Naive thymus-derived CD4-positive, alpha-beta T cell (primary cell): ENCODE measurements at regions not wholly inside any gene's neighbourhood (a gene's known extent, or its start where the extent isn't known, plus 50 kb on each side); places are given as distances from the start of the nearest gene placed in this dataset.

Experiments used
- ATAC-seq: fragments of 150-1000 bp; cut with Tn5 transposase; 2 replicates; pipeline ENCODE4 v1.10.0; 2021; ENCODE audit warnings: mild to moderate bottlenecking, moderate library complexity
- CTCF ChIA-PET: fragments of 350-600 bp; sonication (Branson Sonifier 250); formaldehyde crosslinking; loops from one replicate; lab custom pipeline; 2021; ENCODE audit warnings: antibody characterized with exemption; lab: Charles Lee
- POLR2A ChIA-PET: fragments of 350-600 bp; sonication (Branson Sonifier 250); formaldehyde crosslinking; loops from one replicate; lab custom pipeline; 2021; ENCODE audit warnings: antibody characterized with exemption, inconsistent platforms; lab: Charles Lee
- DNase-seq, 9 donors: peaks; one replicate each; pipeline versions ENCODE4 v3.0.0 to v3.0.0-alpha.2; 2020 to 2022; ENCODE audit warnings: mixed read lengths in 1 of 9
- H3K27ac ChIP-seq: one replicate; pipeline ENCODE4 v1.7.0; 2013; ENCODE audit warnings: mild to moderate bottlenecking, low read depth, low read length, moderate library complexity
- H3K27me3 ChIP-seq, 2 donors: one replicate each; pipeline ENCODE4 v1.7.0; 2013; ENCODE audit warnings: low read length in 2 of 2, mild to moderate bottlenecking in 2 of 2, moderate library complexity in 2 of 2; ENCODE audit not compliant: control insufficient read depth in 2 of 2, insufficient read depth in 2 of 2
- H3K36me3 ChIP-seq, 3 experiments: 1 replicate in 2 of 3; 2 replicates in 1 of 3; pipeline ENCODE4 v1.7.0; 2013; ENCODE audit warnings: low read length in 3 of 3, mild to moderate bottlenecking in 3 of 3, moderate library complexity in 1 of 3; ENCODE audit not compliant: insufficient read depth in 3 of 3, control insufficient read depth in 2 of 3
- H3K4me1 ChIP-seq, 2 donors: one replicate each; pipeline ENCODE4 v1.7.0; 2013; ENCODE audit warnings: low read length in 2 of 2, mild to moderate bottlenecking in 2 of 2, moderate library complexity in 1 of 2; ENCODE audit not compliant: control insufficient read depth in 2 of 2, insufficient read depth in 2 of 2
- H3K4me3 ChIP-seq: 2 replicates; pipeline ENCODE4 v1.7.0; 2013; ENCODE audit warnings: mild to moderate bottlenecking, low read length
- H3K9me3 ChIP-seq, 3 experiments: 1 replicate in 2 of 3; 2 replicates in 1 of 3; pipeline ENCODE4 v1.7.0; 2013; ENCODE audit warnings: low read length in 3 of 3; ENCODE audit not compliant: control insufficient read depth in 2 of 3
- H3K27ac Mint-ChIP-seq, 9 donors: one replicate each; pipeline ENCODE4 v1.8.0; 2020 to 2022; ENCODE audit warnings: mixed read lengths in 9 of 9, mild to moderate bottlenecking in 8 of 9, moderate library complexity in 5 of 9, inconsistent platforms in 2 of 9
- H3K27me3 Mint-ChIP-seq, 5 donors: one replicate each; pipeline ENCODE4 v1.8.0; 2021 to 2022; ENCODE audit warnings: mixed read lengths in 5 of 5, mild to moderate bottlenecking in 1 of 5
- H3K36me3 Mint-ChIP-seq, 5 donors: one replicate each; pipeline ENCODE4 v1.8.0; 2020 to 2022; ENCODE audit warnings: mixed read lengths in 5 of 5, mild to moderate bottlenecking in 3 of 5, inconsistent platforms in 1 of 5
- H3K4me1 Mint-ChIP-seq, 7 donors: one replicate each; pipeline ENCODE4 v1.8.0; 2020 to 2022; ENCODE audit warnings: mixed read lengths in 7 of 7, mild to moderate bottlenecking in 3 of 7, inconsistent platforms in 1 of 7
- H3K4me3 Mint-ChIP-seq, 10 donors: one replicate each; pipeline ENCODE4 v1.8.0; 2020 to 2022; ENCODE audit warnings: mild to moderate bottlenecking in 10 of 10, mixed read lengths in 10 of 10, moderate library complexity in 6 of 10, inconsistent platforms in 2 of 10
- H3K9me3 Mint-ChIP-seq, 11 donors: one replicate each; pipeline ENCODE4 v1.8.0; 2020 to 2022; ENCODE audit warnings: mixed read lengths in 11 of 11, mild to moderate bottlenecking in 4 of 11, inconsistent platforms in 1 of 11, moderate library complexity in 1 of 11
- intact Hi-C, 2 donors: fragments of 100-400 bp; cut with micrococcal nuclease; formaldehyde crosslinking; loops; one replicate each; pipeline ENCODE4 v1.15.1; 2023

DNA sequence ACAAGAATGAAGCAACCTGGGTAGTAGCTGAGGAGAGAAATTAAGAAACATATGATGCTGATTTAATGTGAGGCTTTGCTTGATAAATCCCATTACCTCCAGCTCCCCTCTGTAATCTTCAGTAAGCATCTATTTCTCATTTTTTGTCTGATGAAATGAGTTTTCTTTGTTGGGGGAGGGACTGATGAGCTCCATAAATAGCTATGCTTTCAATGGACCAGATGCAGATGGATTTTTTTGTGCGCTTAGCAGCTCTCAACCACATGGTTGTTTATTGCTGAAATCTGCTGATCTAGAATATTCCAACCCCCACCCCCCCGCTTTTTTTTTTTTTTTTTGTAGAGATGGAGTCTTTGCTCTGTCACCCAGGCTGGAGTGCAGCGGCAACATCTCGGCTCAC is 1082.0 kb downstream of the RAPGEF2 start:
- Mint-ChIP-seq H3K27ac (no peak overlapping the region), H3K4me1 (no peaks in the 10 kb centered on the region), H3K4me3 (no peak overlapping the region), H3K27me3 (no peaks in the 10 kb centered on the region), H3K9me3 (peaks cover 2 to 23% (median 9%) of the 10 kb centered on the region in 11 donors), H3K36me3 (no peaks in the 10 kb centered on the region)
- Histone ChIP-seq H3K4me3 (no peak overlapping the region), H3K4me1 (no peaks in the 10 kb centered on the region), H3K36me3 (no peaks in the 10 kb centered on the region), H3K27ac (no peak overlapping the region), H3K9me3 (no peaks in the 10 kb centered on the region), H3K27me3 (no peaks in the 10 kb centered on the region)
- ATAC-seq = no peak
- DNase-seq = no peak
- POLR2A ChIA-PET = no interaction called here
- intact Hi-C loops = no loop called here
- CTCF ChIA-PET = no interaction called here

DNA sequence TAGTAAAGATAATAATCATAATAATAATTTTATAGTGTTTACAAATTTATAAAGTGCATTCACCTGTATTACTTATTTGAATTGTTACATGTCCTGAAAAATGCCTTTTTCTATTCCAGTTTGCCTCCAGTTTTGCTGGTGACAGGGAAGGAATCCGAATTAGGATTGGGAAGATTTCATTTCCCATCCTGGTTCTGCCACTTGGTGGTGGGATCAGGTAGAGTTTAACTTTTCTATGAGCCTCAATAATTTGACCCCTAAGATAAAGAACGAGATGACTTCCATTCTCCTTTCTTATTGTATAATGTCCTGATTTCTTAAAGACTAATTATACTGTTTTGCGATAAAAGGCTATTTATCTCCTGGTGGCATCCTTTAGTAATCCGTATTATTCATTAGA is 1090.9 kb downstream of the RAPGEF2 start:
- CTCF ChIA-PET = no interaction called here
- Mint-ChIP-seq H3K27ac (no peak overlapping the region), H3K4me3 (no peak overlapping the region), H3K4me1 (no peaks in the 10 kb centered on the region), H3K36me3 (no peaks in the 10 kb centered on the region), H3K27me3 (no peaks in the 10 kb centered on the region), H3K9me3 (peaks cover 0 to 14% (median 3%) of the 10 kb centered on the region in 11 donors)
- Histone ChIP-seq H3K9me3 (no peaks in the 10 kb centered on the region), H3K4me3 (no peak overlapping the region), H3K27me3 (no peaks in the 10 kb centered on the region), H3K27ac (no peak overlapping the region), H3K36me3 (no peaks in the 10 kb centered on the region), H3K4me1 (no peaks in the 10 kb centered on the region)
- ATAC-seq = no peak
- no peak for DNase-seq
- POLR2A ChIA-PET = no interaction called here
- intact Hi-C loops = no loop called here

DNA sequence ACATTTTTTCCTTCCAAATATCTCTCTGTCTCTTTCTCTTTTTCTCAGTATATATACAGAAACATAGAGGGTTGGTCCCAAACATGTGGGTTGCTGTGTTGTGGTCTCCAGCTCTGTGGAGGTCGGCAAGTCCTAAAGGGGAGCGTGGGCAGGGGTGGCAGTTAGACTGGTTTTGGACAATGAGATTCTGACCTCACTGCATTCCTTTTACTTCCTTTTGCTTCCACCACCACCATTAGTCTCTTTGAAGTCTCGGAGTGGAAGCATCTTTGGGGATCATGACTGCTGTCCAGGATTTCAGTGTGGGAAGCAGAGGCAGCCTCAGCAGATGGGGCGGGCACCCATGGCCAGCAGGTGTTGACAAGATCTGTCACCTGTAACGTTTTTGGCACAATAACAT is 1091.8 kb downstream of the RAPGEF2 start:
- Mint-ChIP-seq H3K4me1 (no peaks in the 10 kb centered on the region), H3K4me3 (no peak overlapping the region), H3K36me3 (no peaks in the 10 kb centered on the region), H3K27ac (no peak overlapping the region), H3K9me3 (peaks cover 0 to 23% (median 6%) of the 10 kb centered on the region in 11 donors), H3K27me3 (no peaks in the 10 kb centered on the region)
- H3K4me3 ChIP-seq = no peak overlapping the region
- no peaks in the 10 kb centered on the region for H3K9me3 ChIP-seq
- H3K27ac ChIP-seq = no peak overlapping the region
- no peaks in the 10 kb centered on the region for H3K36me3 ChIP-seq
- ATAC-seq = no peak
- no peaks in the 10 kb centered on the region for H3K4me1 ChIP-seq
- CTCF ChIA-PET = no interaction called here
- no peak for DNase-seq
- POLR2A ChIA-PET = no interaction called here
- H3K27me3 ChIP-seq = no peaks in the 10 kb centered on the region
- intact Hi-C loops = no loop called here

DNA sequence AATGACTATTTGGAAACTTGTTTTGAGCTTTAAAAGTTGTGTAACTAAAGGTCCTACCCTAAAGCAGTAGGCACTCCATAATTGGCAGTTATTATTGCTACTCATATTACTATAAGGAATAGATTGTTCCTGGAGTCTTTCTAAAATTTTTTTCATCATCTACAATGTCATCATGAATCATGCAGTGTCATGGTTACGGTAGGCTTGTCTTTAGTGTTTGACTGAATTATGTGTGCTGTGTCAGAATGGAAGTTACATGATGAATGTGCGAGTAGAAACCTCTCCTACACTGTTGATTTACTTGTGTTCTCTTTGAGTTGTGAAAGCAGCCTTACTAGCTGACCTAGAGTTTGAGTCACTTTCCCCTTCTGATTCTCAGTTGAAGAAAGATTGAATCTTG is 1099.9 kb downstream of the RAPGEF2 start:
- no peak overlapping the region for H3K27ac Mint-ChIP-seq
- no peak for DNase-seq

DNA sequence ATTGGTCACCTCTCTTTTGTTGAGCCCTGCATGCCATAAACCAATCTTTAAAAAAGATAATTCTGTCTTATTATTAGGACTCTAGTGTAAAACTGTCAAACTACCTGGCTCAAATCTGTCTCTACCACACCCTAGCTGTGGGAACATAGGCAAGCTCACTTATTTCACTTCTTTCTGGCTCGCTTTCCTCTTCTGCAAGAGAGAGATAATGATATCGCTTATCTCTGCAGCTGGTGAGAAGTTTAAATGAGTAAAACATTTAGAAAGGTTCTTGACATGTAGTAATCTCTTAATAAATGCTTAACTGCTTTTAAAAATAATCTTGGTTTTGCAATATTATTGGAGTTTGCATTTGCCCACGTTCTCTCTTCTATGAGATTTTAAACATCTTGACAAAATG is 1109.2 kb downstream of the RAPGEF2 start:
- no peak for DNase-seq
- no peak overlapping the region for H3K4me3 Mint-ChIP-seq

More for the DNA sequence above, 1099.9 kb downstream of the RAPGEF2 start:
- Mint-ChIP-seq H3K4me1 (no peaks in the 10 kb centered on the region), H3K4me3 (no peak overlapping the region), H3K36me3 (no peaks in the 10 kb centered on the region), H3K9me3 (peaks cover 2 to 35% (median 5%) of the 10 kb centered on the region in 11 donors), H3K27me3 (no peaks in the 10 kb centered on the region)
- Histone ChIP-seq H3K4me1 (no peaks in the 10 kb centered on the region), H3K9me3 (no peaks in the 10 kb centered on the region), H3K27me3 (no peaks in the 10 kb centered on the region), H3K4me3 (no peak overlapping the region), H3K36me3 (no peaks in the 10 kb centered on the region), H3K27ac (no peak overlapping the region)
- intact Hi-C loops = no loop called here
- ATAC-seq = no peak
- POLR2A ChIA-PET = no interaction called here
- CTCF ChIA-PET = no interaction called here

DNA sequence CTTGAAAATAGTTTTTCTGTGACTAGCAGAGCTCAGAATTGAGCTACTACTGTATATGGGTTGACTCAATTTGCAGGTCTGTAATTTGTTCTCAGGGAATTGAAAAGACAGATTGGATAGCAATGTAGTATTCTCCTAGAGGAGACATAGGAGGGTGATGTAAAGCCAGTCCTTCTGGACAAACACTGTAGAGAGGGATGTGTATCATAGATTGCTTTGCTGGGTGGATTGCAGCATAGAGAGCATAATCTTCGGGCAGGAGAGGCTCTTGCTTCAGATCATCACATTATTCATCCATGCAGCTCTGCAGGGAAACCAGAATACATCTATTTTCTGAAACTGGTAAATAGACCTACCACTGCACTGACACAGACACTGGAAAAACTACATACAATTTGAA is 1110.5 kb downstream of the RAPGEF2 start:
- Mint-ChIP-seq H3K36me3 (peaks cover 0 to 6% (median 0%) of the 10 kb centered on the region in 5 donors), H3K4me3 (no peak overlapping the region), H3K27ac (no peak overlapping the region), H3K27me3 (no peaks in the 10 kb centered on the region), H3K4me1 (no peaks in the 10 kb centered on the region), H3K9me3 (peaks cover 3 to 38% (median 10%) of the 10 kb centered on the region in 11 donors)
- Histone ChIP-seq H3K4me1 (no peaks in the 10 kb centered on the region), H3K27ac (no peak overlapping the region), H3K27me3 (no peaks in the 10 kb centered on the region), H3K36me3 (no peaks in the 10 kb centered on the region), H3K4me3 (no peak overlapping the region), H3K9me3 (no peaks in the 10 kb centered on the region)
- intact Hi-C loops = no loop called here
- DNase-seq = no peak
- POLR2A ChIA-PET = no interaction called here
- no peak for ATAC-seq
- CTCF ChIA-PET = no interaction called here

More for the DNA sequence above, 1109.2 kb downstream of the RAPGEF2 start:
- no peaks in the 10 kb centered on the region for H3K36me3 ChIP-seq
- Mint-ChIP-seq H3K27me3 (no peaks in the 10 kb centered on the region), H3K4me1 (no peaks in the 10 kb centered on the region), H3K9me3 (peaks cover 0 to 28% (median 5%) of the 10 kb centered on the region in 11 donors), H3K36me3 (no peaks in the 10 kb centered on the region), H3K27ac (no peak overlapping the region)
- ATAC-seq = no peak
- ChIA-PET CTCF (no interaction called here), POLR2A (no interaction called here)
- intact Hi-C loops = no loop called here
- no peaks in the 10 kb centered on the region for H3K27me3 ChIP-seq
- H3K27ac ChIP-seq = no peak overlapping the region
- no peak overlapping the region for H3K4me3 ChIP-seq
- no peaks in the 10 kb centered on the region for H3K9me3 ChIP-seq
- no peaks in the 10 kb centered on the region for H3K4me1 ChIP-seq

DNA sequence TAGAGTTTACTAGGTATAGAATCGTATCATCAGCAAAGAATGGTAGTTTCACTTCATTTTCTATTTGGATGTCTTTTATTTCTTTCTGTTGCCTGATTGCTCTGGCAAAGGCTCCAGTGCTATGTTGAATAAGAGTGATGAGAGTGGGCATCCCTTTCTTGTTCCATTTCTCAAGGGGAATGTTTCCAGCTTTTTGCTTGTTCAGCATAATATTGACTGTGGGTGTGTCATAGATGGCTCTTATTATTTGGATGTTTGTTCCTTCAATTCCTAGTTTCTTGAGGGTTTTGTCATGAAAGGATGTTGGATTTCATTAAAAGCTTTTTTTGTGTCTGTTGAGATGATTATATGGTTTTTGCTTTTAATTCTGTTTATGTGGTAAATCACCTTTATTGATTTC is 1114.5 kb downstream of the RAPGEF2 start:
- peaks cover 0 to 6% (median 0%) of the 10 kb centered on the region in 5 donors for H3K36me3 Mint-ChIP-seq
- CTCF ChIA-PET = no interaction called here
- intact Hi-C loops = no loop called here

More for the DNA sequence above, 1114.5 kb downstream of the RAPGEF2 start:
- ATAC-seq (no peak), DNase-seq (no peak)
- no peaks in the 10 kb centered on the region for H3K4me1 Mint-ChIP-seq
- Histone ChIP-seq H3K4me1 (no peaks in the 10 kb centered on the region), H3K27ac (no peak overlapping the region), H3K9me3 (peaks cover 0 to 10% (median 0%) of the 10 kb centered on the region in 3 experiments), H3K27me3 (no peaks in the 10 kb centered on the region), H3K36me3 (no peaks in the 10 kb centered on the region), H3K4me3 (no peak overlapping the region)
- POLR2A ChIA-PET = no interaction called here
- H3K27ac Mint-ChIP-seq = no peak overlapping the region
- peaks cover 9 to 51% (median 20%) of the 10 kb centered on the region in 11 donors for H3K9me3 Mint-ChIP-seq
- H3K4me3 Mint-ChIP-seq = no peak overlapping the region
- no peaks in the 10 kb centered on the region for H3K27me3 Mint-ChIP-seq
